ENCODE measurements at regions not wholly inside any gene's neighbourhood (a gene's known extent, or its start where the extent isn't known, plus 50 kb on each side); places are given as distances from the start of the nearest gene placed in this dataset.

- no peak for DNase-seq (ENCODE audit: low spot score)
These were observed 288.0 kb upstream of the IRX4 start for GRCh38 chr5:2170761-2171160.

DNA sequence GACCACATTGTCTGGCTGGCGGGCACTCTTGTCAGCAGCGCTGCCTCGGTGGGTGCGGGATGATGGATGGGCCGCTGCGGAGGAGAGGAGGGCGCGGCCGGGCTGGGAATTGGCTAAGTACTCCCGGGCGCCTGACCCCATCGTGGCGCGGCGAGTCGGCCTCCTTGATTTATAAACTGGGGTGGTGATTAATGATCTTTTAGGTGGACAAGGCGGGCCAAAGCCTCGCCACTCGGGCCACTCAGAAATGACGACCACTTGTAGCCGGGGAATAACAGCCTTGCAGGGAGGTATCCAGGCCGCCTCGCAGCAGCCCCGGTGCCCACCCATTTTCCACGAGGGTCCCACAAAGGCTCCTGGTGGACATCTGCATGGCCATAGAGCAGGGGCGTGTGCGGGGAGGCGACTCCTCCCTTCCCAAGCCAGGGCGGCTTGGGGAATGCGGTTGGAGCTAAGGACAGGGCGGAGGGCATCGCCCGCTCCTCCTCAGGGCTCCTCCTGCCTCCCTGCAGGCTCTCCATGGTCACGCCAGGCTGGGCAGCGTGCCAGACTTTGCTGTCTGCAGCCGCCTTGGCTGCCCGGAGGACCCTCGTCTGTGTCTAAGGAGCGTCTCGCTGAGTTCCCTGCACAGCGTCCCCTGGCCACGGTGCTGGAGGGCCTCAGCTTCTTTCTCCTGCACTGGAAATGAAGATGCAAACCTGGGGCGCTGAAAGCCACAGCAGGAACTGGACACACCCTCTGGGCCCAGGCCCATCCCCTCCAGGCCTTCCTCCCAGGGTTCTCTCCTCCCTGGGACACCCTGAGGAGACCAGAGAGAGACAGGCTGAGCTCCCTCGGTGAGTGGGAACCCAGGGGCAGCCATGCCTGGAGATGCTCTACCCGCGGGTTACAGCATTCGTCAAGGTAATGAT lies 287.4 kb upstream of the IRX4 start:
- DNase-seq (ENCODE audit: low spot score), result no peak

- DNase-seq (ENCODE audit: low spot score), result no peak
These were observed 286.7 kb upstream of the IRX4 start for GRCh38 chr5:2169430-2169808.

DNA sequence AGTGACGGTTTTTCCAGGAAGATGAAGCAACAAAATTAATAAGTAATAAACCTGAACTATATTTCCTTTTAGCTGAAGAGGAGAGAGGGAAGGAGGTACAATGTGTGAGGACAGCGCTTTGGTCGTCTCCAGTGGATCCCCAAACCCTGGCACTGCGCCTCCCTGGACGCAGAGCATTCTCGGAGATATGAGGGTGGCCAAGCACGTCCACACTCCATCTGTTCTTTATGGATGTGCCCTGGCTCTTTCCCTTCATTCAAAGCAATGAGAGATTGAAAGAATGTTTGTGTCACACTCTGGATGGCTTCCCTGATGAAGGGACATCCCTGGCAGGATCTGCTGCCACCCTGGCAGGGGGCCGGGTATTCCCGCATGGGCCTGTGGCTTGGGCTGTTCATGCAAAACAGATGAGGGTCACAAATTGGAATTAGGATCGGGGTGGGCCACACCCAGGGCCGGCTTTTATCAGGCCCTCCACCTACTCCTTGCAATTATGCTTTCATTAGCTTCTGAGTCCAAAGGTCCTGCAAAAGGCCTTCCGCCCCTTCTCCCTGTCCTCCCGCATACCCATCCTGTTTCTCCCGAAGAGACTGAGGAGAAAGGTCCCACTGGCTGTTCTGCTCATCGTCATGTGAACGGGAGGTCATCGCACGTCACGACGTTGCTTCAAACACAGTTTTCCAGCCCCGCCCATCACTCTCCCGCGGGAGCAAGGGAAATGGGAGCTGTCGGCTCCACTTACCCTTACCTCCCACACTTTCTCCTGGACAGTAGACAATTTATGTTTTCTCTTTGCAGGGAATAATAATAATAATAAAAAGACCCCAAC lies 286.1 kb upstream of the IRX4 start:
- DNase-seq (ENCODE audit: low spot score), result no peak

DNA sequence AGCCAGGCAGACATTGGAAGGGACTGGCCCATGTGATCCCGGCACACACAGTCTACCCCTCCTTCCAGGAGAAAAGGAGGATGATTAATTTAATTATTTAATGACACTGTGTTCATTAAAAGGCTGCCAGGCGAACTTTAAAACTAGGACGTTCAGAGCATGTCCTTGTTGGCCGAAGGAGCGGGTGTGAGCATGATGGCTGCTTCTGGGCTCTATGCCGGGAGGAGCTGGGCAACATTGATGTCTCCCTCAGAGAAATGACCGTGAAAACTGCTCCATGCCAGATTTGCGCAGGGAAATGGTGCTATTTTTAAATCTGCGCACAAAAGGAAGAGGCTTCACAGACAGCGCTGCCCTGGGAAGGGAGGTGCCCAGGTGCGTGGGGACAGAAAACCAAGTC lies 284.9 kb upstream of the IRX4 start:
- DNase-seq (ENCODE audit: low spot score), result no peak

DNA sequence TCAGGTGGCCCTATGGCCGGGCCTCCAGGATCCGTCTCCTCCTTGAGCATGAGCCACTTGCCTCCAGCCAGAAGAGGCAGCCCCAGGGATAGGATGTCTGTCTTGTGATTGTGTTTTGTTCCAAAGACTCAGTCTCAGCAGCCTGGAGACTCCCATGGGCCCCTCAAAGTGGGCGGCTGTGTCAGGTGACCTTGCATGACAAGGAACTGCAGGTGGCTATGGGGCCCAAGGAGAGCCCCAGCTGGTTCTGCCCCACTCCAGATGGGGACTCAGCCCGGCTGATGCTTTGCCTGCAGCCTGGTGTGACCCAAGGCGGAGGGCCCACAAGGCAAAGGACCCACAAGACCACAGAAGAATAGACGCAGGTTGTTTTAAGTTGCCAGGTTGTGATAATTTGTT lies 284.3 kb upstream of the IRX4 start:
- DNase-seq (ENCODE audit: low spot score), result no peak

DNA sequence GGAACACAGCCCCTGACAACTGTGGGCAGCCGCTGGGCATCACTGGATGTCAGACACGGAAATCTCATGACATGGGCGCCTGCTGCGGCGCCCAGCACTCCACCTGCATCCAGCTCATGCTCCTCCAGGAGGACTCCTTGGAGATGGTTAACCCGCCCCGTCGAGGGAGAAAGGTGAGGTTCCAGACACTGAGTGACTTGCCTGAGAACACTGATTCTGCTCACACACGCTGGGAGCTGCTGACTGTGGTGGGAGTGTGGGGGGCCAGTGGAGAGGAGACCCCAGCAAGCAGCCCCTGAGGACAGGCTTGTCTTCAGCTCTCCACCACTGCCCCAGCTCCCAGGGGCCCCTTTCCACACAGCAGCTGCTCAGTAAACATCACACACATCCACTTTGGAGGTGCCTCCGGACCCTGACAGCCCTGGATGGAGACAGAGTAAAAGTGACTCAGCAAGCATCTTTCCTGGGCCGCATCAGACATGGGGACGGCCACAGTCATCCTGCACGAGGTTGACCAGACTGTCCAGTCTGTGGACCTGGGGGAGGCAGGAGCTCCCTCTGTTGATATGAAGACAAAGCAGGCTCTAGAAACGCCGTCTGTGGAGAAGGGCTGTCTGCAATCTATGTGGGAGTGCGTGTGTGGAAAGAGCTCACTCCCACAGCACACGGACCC lies 283.7 kb upstream of the IRX4 start:
- DNase-seq (ENCODE audit: low spot score), result no peak

- DNase-seq (ENCODE audit: low spot score), result no peak
These were observed 283.0 kb upstream of the IRX4 start for GRCh38 chr5:2165615-2166305.

- DNase-seq (ENCODE audit: low spot score), result no peak
These were observed 282.5 kb upstream of the IRX4 start for GRCh38 chr5:2165203-2165602.

GRCh38 chr5:2164586-2164985 lies 281.9 kb upstream of the IRX4 start:
- no peak for DNase-seq (ENCODE audit: low spot score)

DNA sequence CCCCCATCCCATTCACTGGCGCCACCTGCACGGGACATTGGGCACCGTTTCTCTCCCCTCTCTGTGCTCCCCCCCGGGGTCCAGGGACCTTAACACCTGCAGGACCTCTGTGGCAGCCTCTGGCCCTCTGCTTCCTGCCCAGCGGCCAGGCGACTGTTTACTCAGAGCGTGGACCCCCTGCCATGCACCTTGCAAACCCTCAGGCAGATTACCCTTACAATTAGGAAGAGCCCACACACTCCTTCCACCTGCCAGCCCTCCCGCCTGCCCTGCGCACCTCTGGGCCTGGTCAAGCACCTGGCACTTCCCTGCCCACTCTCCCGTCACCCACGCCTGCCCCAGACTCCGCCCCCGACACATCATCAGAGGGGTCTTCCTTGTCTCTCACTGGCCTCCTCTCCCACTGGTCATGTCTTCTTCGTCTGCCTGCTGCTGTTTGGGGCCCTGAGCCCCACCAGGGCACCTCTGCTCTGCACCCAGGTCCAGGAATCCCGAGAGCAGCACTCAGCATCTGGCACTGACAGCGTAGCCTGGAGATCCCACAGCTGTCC lies 281.3 kb upstream of the IRX4 start:
- no peak for DNase-seq (ENCODE audit: low spot score)

DNA sequence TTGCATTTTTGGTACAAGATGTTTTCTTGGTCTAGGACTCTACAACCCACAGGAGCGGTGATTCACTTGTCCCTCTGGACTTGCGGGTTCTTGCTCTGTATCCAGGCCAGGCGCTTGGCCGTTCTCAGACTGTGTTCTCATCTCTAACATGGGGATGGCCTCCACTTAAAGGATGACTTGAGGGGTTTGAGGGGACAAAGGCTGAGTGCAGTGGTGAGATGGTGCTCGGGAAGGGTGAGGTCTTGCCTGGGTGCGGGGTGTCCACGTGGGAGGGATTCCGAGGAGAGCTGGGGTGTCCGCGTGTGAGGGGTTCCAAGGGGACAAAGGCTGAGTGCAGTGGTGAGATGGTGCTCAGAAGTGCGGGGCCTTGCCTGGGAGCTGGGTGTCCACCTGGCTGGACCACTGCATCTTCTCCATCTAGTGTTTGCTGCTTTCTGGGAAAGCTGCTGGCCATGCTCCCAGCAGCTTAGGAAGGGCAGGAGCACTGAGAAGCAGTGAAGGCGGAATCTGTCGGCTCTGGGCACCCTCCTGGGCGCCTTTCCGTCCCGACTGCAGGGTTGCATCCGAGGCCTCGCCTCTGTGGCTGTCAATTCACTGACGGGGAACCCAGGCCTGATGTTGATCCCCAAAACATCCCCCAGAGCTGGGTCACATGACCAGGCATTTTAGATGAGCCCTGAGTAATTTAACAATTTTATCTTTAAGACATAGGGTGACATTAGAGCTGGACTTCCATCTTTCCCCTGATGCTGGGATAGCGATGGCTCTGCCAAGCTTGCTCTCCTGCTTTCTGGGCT lies 280.5 kb upstream of the IRX4 start:
- no peak for DNase-seq (ENCODE audit: low spot score)

- no peak for DNase-seq (ENCODE audit: low spot score)
These were observed 278.1 kb upstream of the IRX4 start for GRCh38 chr5:2160811-2161210.

GRCh38 chr5:2158767-2159166 lies 276.0 kb upstream of the IRX4 start:
- no peak for DNase-seq (ENCODE audit: low spot score)

DNA sequence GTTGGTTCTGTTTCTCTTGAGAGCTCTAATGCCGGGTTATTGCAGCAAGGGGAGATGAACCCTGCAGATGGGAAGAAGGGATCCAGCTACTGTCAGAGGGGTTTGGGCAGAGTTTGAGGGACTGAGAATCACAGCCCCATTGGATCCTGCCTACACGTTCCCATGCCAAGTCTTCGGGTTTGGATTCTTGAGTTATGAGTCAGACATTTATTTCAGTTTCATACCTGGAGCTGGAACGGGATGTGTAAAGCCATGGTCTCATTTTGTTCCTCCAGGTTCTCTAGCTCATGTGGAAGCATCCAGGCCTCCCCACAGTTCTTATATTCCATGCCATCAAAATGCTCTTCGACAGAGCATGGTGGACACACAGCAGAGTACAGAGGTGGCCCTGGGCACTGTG lies 275.4 kb upstream of the IRX4 start:
- DNase-seq (ENCODE audit: low spot score), result no peak

- DNase-seq (ENCODE audit: low spot score), result no peak
These were observed 274.6 kb upstream of the IRX4 start for GRCh38 chr5:2157372-2157771.

GRCh38 chr5:2156358-2157059 lies 273.8 kb upstream of the IRX4 start:
- DNase-seq (ENCODE audit: low spot score), result no peak

DNA sequence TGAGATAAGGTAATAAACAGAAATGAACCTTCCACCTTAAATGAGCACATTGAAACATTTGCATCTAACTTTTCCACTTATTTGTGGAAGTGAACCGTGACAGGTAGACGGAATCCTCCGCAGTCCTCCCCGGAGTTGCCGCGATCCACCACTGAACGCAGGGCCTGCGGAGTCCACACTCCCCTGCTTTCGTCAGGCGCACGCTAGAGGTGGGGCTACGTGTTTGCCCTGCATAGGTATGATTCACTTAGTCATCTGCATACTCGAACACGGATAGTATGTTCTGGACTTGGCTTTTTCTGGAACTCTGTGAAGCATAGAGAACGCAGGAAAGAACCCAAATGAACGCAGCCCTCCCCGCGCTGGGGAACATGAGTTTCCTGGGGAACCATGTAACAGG lies 272.8 kb upstream of the IRX4 start:
- DNase-seq (ENCODE audit: low spot score), result no peak

DNA sequence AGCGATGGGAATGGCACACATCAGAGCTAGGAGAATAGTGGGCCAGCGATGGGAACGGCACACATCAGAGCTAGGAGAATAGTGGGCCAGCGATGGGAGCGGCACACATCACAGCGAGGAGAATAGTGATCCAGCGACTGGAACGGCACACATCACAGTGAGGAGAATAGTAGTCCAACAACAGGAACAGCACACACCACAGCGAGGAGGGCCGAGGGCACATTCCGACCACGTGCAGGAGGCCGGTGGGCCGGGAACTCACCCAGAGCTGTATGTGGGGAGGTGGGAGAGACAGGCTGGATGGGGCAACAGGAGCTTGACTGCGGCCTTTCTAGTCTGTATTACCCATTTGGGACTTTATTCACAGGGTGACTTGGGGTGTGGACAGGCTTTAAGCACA lies 271.1 kb upstream of the IRX4 start:
- no peak for DNase-seq (ENCODE audit: low spot score)

- no peak for DNase-seq (ENCODE audit: low spot score)
These were observed 270.6 kb upstream of the IRX4 start for GRCh38 chr5:2153350-2153749.

All from A172 (cell line).